ENCODE measurements at regions not wholly inside any gene's neighbourhood (a gene's known extent, or its start where the extent isn't known, plus 50 kb on each side); places are given as distances from the start of the nearest gene placed in this dataset.
"Not testable (repeated sequence)": the region's sequence is repeated elsewhere in the genome, so short reads cannot be mapped to it uniquely, and the experiment has no call there.

- DNase-seq: no peak
These were observed 381.6 kb downstream of the NYAP2 start for GRCh38 chr2:225781145-225781544.

- no peak for DNase-seq
These were observed 380.3 kb downstream of the NYAP2 start for GRCh38 chr2:225779829-225780228.

GRCh38 chr2:225773148-225773547 is 373.6 kb downstream of the NYAP2 start:
- no peak for DNase-seq

- DNase-seq: no peak
These were observed 372.2 kb downstream of the NYAP2 start for GRCh38 chr2:225771701-225772100.

- DNase-seq: no peak
These were observed 369.2 kb downstream of the NYAP2 start for GRCh38 chr2:225768741-225769140.

- no peak for DNase-seq
These were observed 366.9 kb downstream of the NYAP2 start for GRCh38 chr2:225766431-225766830.

GRCh38 chr2:225765820-225766219 is 366.3 kb downstream of the NYAP2 start:
- no peak for DNase-seq

- DNase-seq: no peak
These were observed 364.8 kb downstream of the NYAP2 start for GRCh38 chr2:225764346-225764745.

GRCh38 chr2:225763711-225764110 is 364.2 kb downstream of the NYAP2 start:
- no peak for DNase-seq

GRCh38 chr2:225761396-225761795 is 361.9 kb downstream of the NYAP2 start:
- DNase-seq: no peak

- DNase-seq: no peak
These were observed 357.7 kb downstream of the NYAP2 start for GRCh38 chr2:225757248-225757647.

GRCh38 chr2:225756198-225756597 is 356.7 kb downstream of the NYAP2 start:
- DNase-seq: no peak

- DNase-seq: no peak
These were observed 349.1 kb downstream of the NYAP2 start for GRCh38 chr2:225748609-225749008.

- DNase-seq: not testable (repeated sequence)
These were observed 344.5 kb downstream of the NYAP2 start for GRCh38 chr2:225743996-225744395.

GRCh38 chr2:225742487-225742886 is 343.0 kb downstream of the NYAP2 start:
- DNase-seq: no peak

- DNase-seq: no peak
These were observed 340.6 kb downstream of the NYAP2 start for GRCh38 chr2:225740086-225740485.

GRCh38 chr2:225739328-225739727 is 339.8 kb downstream of the NYAP2 start:
- DNase-seq: no peak

GRCh38 chr2:225738735-225739134 is 339.2 kb downstream of the NYAP2 start:
- no peak for DNase-seq

GRCh38 chr2:225737556-225737955 is 338.0 kb downstream of the NYAP2 start:
- DNase-seq: no peak

- DNase-seq: no peak
These were observed 336.3 kb downstream of the NYAP2 start for GRCh38 chr2:225735844-225736243.

GRCh38 chr2:225725726-225726125 is 326.2 kb downstream of the NYAP2 start:
- no peak for DNase-seq

Measured in stimulated activated CD4-positive, alpha-beta T cell treated with anti-CD3 and anti-CD28 coated beads, Interleukin-12 subunit alpha, Interleukin-12 subunit beta, amount 100 ng/mL, for 4 hours (primary cell).